GM10266 (cell line): ENCODE measurements at regions not wholly inside any gene's neighbourhood (a gene's known extent, or its start where the extent isn't known, plus 50 kb on each side); places are given as distances from the start of the nearest gene placed in this dataset.

ENCODE experiments used
- DNase-seq: peaks from one replicate; pipeline ENCODE4 v3.0.0; 2012; ENCODE audit errors: extremely low spot score
- CTCF ChIP-seq: IDR thresholded peaks from 2 replicates; pipeline ENCODE4 v1.5.1; 2012; ENCODE audit warnings: mild to moderate bottlenecking, low read depth; ENCODE audit not compliant: control insufficient read depth, insufficient read depth; ENCODE audit errors: missing control alignments

- no peak for TF ChIP-seq CTCF
- no peak for DNase-seq
Measured at GRCh38 chr2:103003750-103004260, 242.0 kb downstream of the TMEM182 start.

GRCh38 chr2:103004426-103004942 lies 242.7 kb downstream of the TMEM182 start:
- TF ChIP-seq CTCF, result no peak

GRCh38 chr2:103005393-103005792 lies 243.6 kb downstream of the TMEM182 start:
- DNase-seq, result no peak
- no peak for TF ChIP-seq CTCF

More at GRCh38 chr2:103004426-103004942, 242.7 kb downstream of the TMEM182 start:
- DNase-seq, result no peak

- DNase-seq, result no peak
- TF ChIP-seq CTCF, result no peak
Measured at GRCh38 chr2:103007086-103007485, 245.3 kb downstream of the TMEM182 start.

- no peak for DNase-seq
- TF ChIP-seq CTCF, result no peak
Measured at GRCh38 chr2:103008586-103008985, 246.8 kb downstream of the TMEM182 start.

- no peak for TF ChIP-seq CTCF
- DNase-seq, result no peak
Measured at GRCh38 chr2:103009871-103010270, 248.0 kb downstream of the TMEM182 start.

GRCh38 chr2:103010306-103010705 lies 248.5 kb downstream of the TMEM182 start:
- DNase-seq, result no peak
- no peak for TF ChIP-seq CTCF
